ENCODE measurements at regions not wholly inside any gene's neighbourhood (a gene's known extent, or its start where the extent isn't known, plus 50 kb on each side); places are given as distances from the start of the nearest gene placed in this dataset.

GRCh38 chr5:73266176-73266738 lies 93.3 kb downstream of the TMEM174 start:
- no peak for DNase-seq (ENCODE audit: low read depth, low spot score)

GRCh38 chr5:73265641-73266040 lies 92.6 kb downstream of the TMEM174 start:
- no peak for DNase-seq (ENCODE audit: low read depth, low spot score)

GRCh38 chr5:73264631-73265030 lies 91.6 kb downstream of the TMEM174 start:
- DNase-seq (ENCODE audit: low read depth, low spot score) = no peak

GRCh38 chr5:73263001-73263710 lies 90.2 kb downstream of the TMEM174 start:
- DNase-seq (ENCODE audit: low read depth, low spot score) = no peak

GRCh38 chr5:73256862-73257261 lies 83.9 kb downstream of the TMEM174 start:
- DNase-seq (ENCODE audit: low read depth, low spot score) = no peak

GRCh38 chr5:73256462-73256861 lies 83.5 kb downstream of the TMEM174 start:
- no peak for DNase-seq (ENCODE audit: low read depth, low spot score)

- DNase-seq (ENCODE audit: low read depth, low spot score) = no peak
These were observed 83.0 kb downstream of the TMEM174 start for GRCh38 chr5:73256012-73256411.

- DNase-seq (ENCODE audit: low read depth, low spot score) = no peak
These were observed 81.6 kb downstream of the TMEM174 start for GRCh38 chr5:73254642-73255041.

GRCh38 chr5:73253047-73253660 lies 80.2 kb downstream of the TMEM174 start:
- no peak for DNase-seq (ENCODE audit: low read depth, low spot score)

- DNase-seq (ENCODE audit: low read depth, low spot score) = no peak
These were observed 77.7 kb downstream of the TMEM174 start for GRCh38 chr5:73250645-73251044.

GRCh38 chr5:73242735-73243134 lies 69.7 kb downstream of the TMEM174 start:
- DNase-seq (ENCODE audit: low read depth, low spot score) = no peak

GRCh38 chr5:73238873-73239272 lies 65.9 kb downstream of the TMEM174 start:
- no peak for DNase-seq (ENCODE audit: low read depth, low spot score)

- DNase-seq (ENCODE audit: low read depth, low spot score) = no peak
These were observed 63.6 kb downstream of the TMEM174 start for GRCh38 chr5:73236541-73237128.

GRCh38 chr5:73234204-73234555 lies 61.2 kb downstream of the TMEM174 start:
- no peak for DNase-seq (ENCODE audit: low read depth, low spot score)

- DNase-seq (ENCODE audit: low read depth, low spot score) = peak; percentile 71
These were observed 60.6 kb downstream of the TMEM174 start for GRCh38 chr5:73233461-73234203.

GRCh38 chr5:73233053-73233460 lies 60.1 kb downstream of the TMEM174 start:
- DNase-seq (ENCODE audit: low read depth, low spot score) = no peak

GRCh38 chr5:73232266-73233041 lies 59.5 kb downstream of the TMEM174 start:
- DNase-seq (ENCODE audit: low read depth, low spot score) = peak; percentile 57

- no peak for DNase-seq (ENCODE audit: low read depth, low spot score)
These were observed 58.3 kb downstream of the TMEM174 start for GRCh38 chr5:73231246-73231778.

GRCh38 chr5:73230264-73231245 lies 57.6 kb downstream of the TMEM174 start:
- peak; percentile 82 for DNase-seq (ENCODE audit: low read depth, low spot score)

GRCh38 chr5:73229271-73229670 lies 56.3 kb downstream of the TMEM174 start:
- DNase-seq (ENCODE audit: low read depth, low spot score) = peak; percentile 50
